SK-N-SH (cell line): ENCODE measurements at regions not wholly inside any gene's neighbourhood (a gene's known extent, or its start where the extent isn't known, plus 50 kb on each side); places are given as distances from the start of the nearest gene placed in this dataset.
A peak's percentile ranks its signal among the peaks of the same experiment; 100 is the strongest.

Experiments used
- CTCF ChIA-PET: fragments of 300-600, 350-600 bp; formaldehyde crosslinking; extraction: SDS; loops from one replicate; lab custom pipeline; 2021; lab: Yijun Ruan, JAX
- POLR2A ChIA-PET: fragments of 350-600 bp; sonication (Branson Sonifier 250); formaldehyde crosslinking; extraction: SDS; loops from one replicate; lab custom pipeline; 2020; ENCODE audit warnings: antibody characterized with exemption, inconsistent platforms; lab: Yijun Ruan, JAX
- DNase-seq: peaks from one replicate; pipeline ENCODE4 v3.0.0; 2012
- H2AFZ ChIP-seq: fragments of 200-600 bp; sonication (generic); 2 replicates; pipeline ENCODE4 v1.8.1; 2016; ENCODE audit warnings: antibody characterized with exemption, mild to moderate bottlenecking, low read depth
- H3F3A ChIP-seq: fragments of 200-600 bp; sonication (generic); replicated peaks from 2 replicates; pipeline ENCODE3; 2016; ENCODE audit warnings: antibody characterized with exemption, mild to moderate bottlenecking; ENCODE audit not compliant: insufficient read depth
- H3K27ac ChIP-seq, 2 experiments: fragments of 200-500 bp in 1 of 2; fragments of 200-600 bp in 1 of 2; sonication (Bioruptor generic) in 1 of 2; sonication (generic), shearing (Covaris generic) in 1 of 2; 2 replicates each; pipeline versions ENCODE4 v1.5.1 to v1.6.1; 2014 to 2016; ENCODE audit warnings: low read depth in 2 of 2, inconsistent platforms in 1 of 2, low read length in 1 of 2, mild to moderate bottlenecking in 1 of 2, mixed read lengths in 1 of 2
- H3K27me3 ChIP-seq: fragments of 200-600 bp; sonication (generic), shearing (Covaris generic); 2 replicates; pipeline ENCODE4 v1.6.1; 2016; ENCODE audit warnings: mixed run types; ENCODE audit not compliant: insufficient read depth
- H3K36me3 ChIP-seq, 2 experiments: fragments of 200-500 bp in 1 of 2; fragments of 200-600 bp in 1 of 2; sonication (Bioruptor generic) in 1 of 2; sonication (generic) in 1 of 2; replicated peaks in 1 of 2; 2 replicates each; pipeline versions ENCODE3 to v1.5.1; 2014 to 2016; ENCODE audit warnings: low read length in 1 of 2, mild to moderate bottlenecking in 1 of 2; ENCODE audit not compliant: insufficient read depth in 2 of 2, control insufficient read depth in 1 of 2
- H3K4me1 ChIP-seq, 2 experiments: fragments of 200-500 bp in 1 of 2; fragments of 200-600 bp in 1 of 2; sonication (Bioruptor generic) in 1 of 2; sonication (generic), shearing (Covaris generic) in 1 of 2; 2 replicates each; pipeline versions ENCODE4 v1.5.1 to v1.6.1; 2014 to 2016; ENCODE audit warnings: low read depth in 1 of 2, low read length in 1 of 2, mixed run types in 1 of 2; ENCODE audit not compliant: insufficient read depth in 2 of 2, control insufficient read depth in 1 of 2
- H3K4me2 ChIP-seq: fragments of 200-600 bp; sonication (generic), shearing (Covaris generic); 2 replicates; pipeline ENCODE4 v1.6.1; 2017; ENCODE audit warnings: mixed run types
- H3K4me3 ChIP-seq, 2 experiments: fragments of 200-500 bp in 1 of 2; fragments of 200-600 bp in 1 of 2; sonication (Bioruptor generic) in 1 of 2; sonication (generic), shearing (Covaris generic) in 1 of 2; 2 replicates each; pipeline versions ENCODE4 v1.5.1 to v1.8.1; 2014 to 2016; ENCODE audit warnings: low read depth in 2 of 2, inconsistent platforms in 1 of 2, low read length in 1 of 2, mild to moderate bottlenecking in 1 of 2, mixed read lengths in 1 of 2, moderate library complexity in 1 of 2
- H3K79me2 ChIP-seq: fragments of 200-600 bp; sonication (generic); 2 replicates; pipeline ENCODE4 v1.8.1; 2017; ENCODE audit warnings: mild to moderate bottlenecking; ENCODE audit not compliant: insufficient read depth
- H3K9ac ChIP-seq: fragments of 200-600 bp; sonication (generic); 2 replicates; pipeline ENCODE4 v1.6.1; 2017; ENCODE audit warnings: mixed run types
- H3K9me2 ChIP-seq: fragments of 200-600 bp; sonication (generic); 2 replicates; pipeline ENCODE4 v1.6.1; 2017; ENCODE audit warnings: mixed run types
- H3K9me3 ChIP-seq: fragments of 200-600 bp; sonication (generic); 2 replicates; pipeline ENCODE4 v1.6.1; 2017; ENCODE audit warnings: mixed run types, mild to moderate bottlenecking, moderate library complexity
- H4K20me1 ChIP-seq: fragments of 200-600 bp; sonication (generic); 2 replicates; pipeline ENCODE4 v1.6.1; 2017; ENCODE audit warnings: mild to moderate bottlenecking, mixed run types; ENCODE audit not compliant: insufficient read depth
- CHD2 ChIP-seq: fragments of 150-350 bp; IDR thresholded peaks from 2 replicates; pipeline ENCODE4 v1.6.1; 2018; ENCODE audit warnings: low read length; ENCODE audit not compliant: partially characterized antibody
- ELF1 ChIP-seq: IDR thresholded peaks from 2 replicates; pipeline ENCODE4 v1.4.0; 2012
- EP300 ChIP-seq, 2 experiments: IDR thresholded peaks; 2 replicates each; pipeline versions ENCODE4 v1.4.0 to v1.6.1; 2012; ENCODE audit warnings: borderline replicate concordance in 1 of 2, low read depth in 1 of 2, low read length in 1 of 2
- FOXM1 ChIP-seq: IDR thresholded peaks from 2 replicates; pipeline ENCODE4 v1.4.0; 2012; ENCODE audit warnings: low read depth, mild to moderate bottlenecking
- MXI1 ChIP-seq: IDR thresholded peaks from 2 replicates; pipeline ENCODE4 v1.6.1; 2012; ENCODE audit warnings: mild to moderate bottlenecking, low read depth, low read length, improper control_type of control experiment
- NFIC ChIP-seq: IDR thresholded peaks from 2 replicates; pipeline ENCODE4 v1.4.0; 2012; ENCODE audit warnings: borderline replicate concordance
- RFX5 ChIP-seq: IDR thresholded peaks from 2 replicates; pipeline ENCODE4 v1.6.1; 2012; ENCODE audit warnings: mild to moderate bottlenecking, improper control_type of control experiment, low read length
- SIN3A ChIP-seq: IDR thresholded peaks from 2 replicates; pipeline ENCODE4 v1.6.1; 2012; ENCODE audit warnings: low read depth, mild to moderate bottlenecking, low read length, moderate library complexity, borderline replicate concordance
- WGBS: methylation state at CpG from one replicate; pipeline ENCODE4 v1.1.6; 2017; ENCODE audit warnings: low lambda C conversion rate; 5-methylcytosine and 5-hydroxymethylcytosine counted together
- TF ChIP-seq, protein P1 (sequence below): fragments of 200-600 bp; sonication (generic); IDR thresholded peaks from 2 replicates; pipeline ENCODE4 v1.6.1; 2017; ENCODE audit warnings: antibody characterized with exemption, mild to moderate bottlenecking, moderate library complexity
- TF ChIP-seq, protein P2 (sequence below): IDR thresholded peaks from 2 replicates; pipeline ENCODE4 v1.4.0; 2012; ENCODE audit warnings: low read depth, borderline replicate concordance
- TF ChIP-seq, protein P3 (sequence below): fragments of 150-350 bp; IDR thresholded peaks from 2 replicates; pipeline ENCODE4 v1.6.1; 2017; ENCODE audit warnings: antibody characterized with exemption, low read length, low read depth, borderline replicate concordance

DNA sequence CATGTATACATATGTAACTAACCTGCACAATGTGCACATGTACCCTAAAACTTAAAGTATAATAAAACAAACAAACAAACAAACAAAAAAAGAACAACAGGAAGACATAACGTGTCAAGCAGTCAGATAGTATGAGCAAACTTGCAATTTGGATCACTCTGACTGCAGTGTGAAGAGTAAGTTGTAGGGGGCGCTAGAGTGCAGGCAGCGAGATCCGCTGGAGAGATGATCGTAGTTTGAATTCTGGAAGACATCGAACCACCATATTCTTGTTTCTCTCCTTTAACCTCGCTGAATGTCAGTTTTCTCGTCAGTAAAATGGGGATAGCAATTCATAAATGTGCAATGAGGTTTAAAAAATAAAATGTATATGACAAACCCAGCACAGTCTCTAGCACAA, 165.2 kb upstream of the LMCD1 start:
- H2AFZ ChIP-seq = no peak overlapping the region
- no peak for DNase-seq
- H3F3A ChIP-seq = no peaks in the 10 kb centered on the region
- H3K79me2 ChIP-seq = no peaks in the 10 kb centered on the region
- no peaks in the 10 kb centered on the region for H3K27me3 ChIP-seq
- ChIA-PET POLR2A (no interaction called here), CTCF (no interaction called here)
- H3K9ac ChIP-seq = no peak overlapping the region
- H4K20me1 ChIP-seq = no peaks in the 10 kb centered on the region
- 74% methylated on average over 8 of the region's 8 CpGs for WGBS
- H3K4me1 ChIP-seq = no peaks in the 10 kb centered on the region
- no peaks in the 10 kb centered on the region for H3K36me3 ChIP-seq
- TF ChIP-seq, protein P1, sequence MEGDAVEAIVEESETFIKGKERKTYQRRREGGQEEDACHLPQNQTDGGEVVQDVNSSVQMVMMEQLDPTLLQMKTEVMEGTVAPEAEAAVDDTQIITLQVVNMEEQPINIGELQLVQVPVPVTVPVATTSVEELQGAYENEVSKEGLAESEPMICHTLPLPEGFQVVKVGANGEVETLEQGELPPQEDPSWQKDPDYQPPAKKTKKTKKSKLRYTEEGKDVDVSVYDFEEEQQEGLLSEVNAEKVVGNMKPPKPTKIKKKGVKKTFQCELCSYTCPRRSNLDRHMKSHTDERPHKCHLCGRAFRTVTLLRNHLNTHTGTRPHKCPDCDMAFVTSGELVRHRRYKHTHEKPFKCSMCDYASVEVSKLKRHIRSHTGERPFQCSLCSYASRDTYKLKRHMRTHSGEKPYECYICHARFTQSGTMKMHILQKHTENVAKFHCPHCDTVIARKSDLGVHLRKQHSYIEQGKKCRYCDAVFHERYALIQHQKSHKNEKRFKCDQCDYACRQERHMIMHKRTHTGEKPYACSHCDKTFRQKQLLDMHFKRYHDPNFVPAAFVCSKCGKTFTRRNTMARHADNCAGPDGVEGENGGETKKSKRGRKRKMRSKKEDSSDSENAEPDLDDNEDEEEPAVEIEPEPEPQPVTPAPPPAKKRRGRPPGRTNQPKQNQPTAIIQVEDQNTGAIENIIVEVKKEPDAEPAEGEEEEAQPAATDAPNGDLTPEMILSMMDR = peak; percentile 51
- no peak for TF ChIP-seq RFX5
- TF ChIP-seq NFIC = no peak
- TF ChIP-seq MXI1 = no peak
- TF ChIP-seq FOXM1 = no peak
- TF ChIP-seq, protein P2, sequence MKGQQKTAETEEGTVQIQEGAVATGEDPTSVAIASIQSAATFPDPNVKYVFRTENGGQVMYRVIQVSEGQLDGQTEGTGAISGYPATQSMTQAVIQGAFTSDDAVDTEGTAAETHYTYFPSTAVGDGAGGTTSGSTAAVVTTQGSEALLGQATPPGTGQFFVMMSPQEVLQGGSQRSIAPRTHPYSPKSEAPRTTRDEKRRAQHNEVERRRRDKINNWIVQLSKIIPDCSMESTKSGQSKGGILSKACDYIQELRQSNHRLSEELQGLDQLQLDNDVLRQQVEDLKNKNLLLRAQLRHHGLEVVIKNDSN = no peak
- TF ChIP-seq, all 33 proteins: peak for 1
- H3K4me2 ChIP-seq = no peak overlapping the region
- no peak overlapping the region for H3K27ac ChIP-seq
- H3K4me3 ChIP-seq = no peak overlapping the region; a peak in 1 of 4 replicates
- no peaks in the 10 kb centered on the region for H3K9me2 ChIP-seq
- no peaks in the 10 kb centered on the region for H3K9me3 ChIP-seq

GRCh38 chr3:8338424-8338823, 163.2 kb upstream of the LMCD1 start:
- H4K20me1 ChIP-seq = no peaks in the 10 kb centered on the region
- H3K4me3 ChIP-seq = no peak overlapping the region
- 58% methylated on average over 2 of the region's 2 CpGs for WGBS
- no peak for TF ChIP-seq EP300 (IDR thresholded peaks at IDR 0.05; ENCODE audit: borderline replicate concordance in 1 of 2, low read depth in 1 of 2, low read length in 1 of 2)
- no peak for TF ChIP-seq SIN3A
- TF ChIP-seq, protein P3, sequence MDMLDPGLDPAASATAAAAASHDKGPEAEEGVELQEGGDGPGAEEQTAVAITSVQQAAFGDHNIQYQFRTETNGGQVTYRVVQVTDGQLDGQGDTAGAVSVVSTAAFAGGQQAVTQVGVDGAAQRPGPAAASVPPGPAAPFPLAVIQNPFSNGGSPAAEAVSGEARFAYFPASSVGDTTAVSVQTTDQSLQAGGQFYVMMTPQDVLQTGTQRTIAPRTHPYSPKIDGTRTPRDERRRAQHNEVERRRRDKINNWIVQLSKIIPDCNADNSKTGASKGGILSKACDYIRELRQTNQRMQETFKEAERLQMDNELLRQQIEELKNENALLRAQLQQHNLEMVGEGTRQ = no peak
- no peak for TF ChIP-seq ELF1
- no peak for TF ChIP-seq CHD2
- no peaks in the 10 kb centered on the region for H3K9me2 ChIP-seq
- H3F3A ChIP-seq = no peaks in the 10 kb centered on the region
- no peak overlapping the region for H3K9ac ChIP-seq
- peaks cover 0 to 5% of the 10 kb centered on the region in 2 experiments; a peak in 1 of 4 replicates for H3K4me1 ChIP-seq
- H3K27me3 ChIP-seq = no peaks in the 10 kb centered on the region
- no peaks in the 10 kb centered on the region for H3K36me3 ChIP-seq
- no peaks in the 10 kb centered on the region for H3K9me3 ChIP-seq
- H3K4me2 ChIP-seq = no peak overlapping the region
- DNase-seq = no peak
- H3K27ac ChIP-seq = no peak overlapping the region
- POLR2A ChIA-PET = no interaction called here
- no peak overlapping the region for H2AFZ ChIP-seq
- H3K79me2 ChIP-seq = no peaks in the 10 kb centered on the region
- CTCF ChIA-PET = no interaction called here
